UCSD-AML1 (cell line): ENCODE measurements at regions not wholly inside any gene's neighbourhood (a gene's known extent, or its start where the extent isn't known, plus 50 kb on each side); places are given as distances from the start of the nearest gene placed in this dataset.
A peak's percentile ranks its signal among the peaks of the same experiment; 100 is the strongest.

ENCODE experiments used
- DNase-seq: peaks from one replicate; lab custom pipeline; 2025; ENCODE audit not compliant: unreplicated experiment; lab: John Stamatoyannopoulos, UW

DNA sequence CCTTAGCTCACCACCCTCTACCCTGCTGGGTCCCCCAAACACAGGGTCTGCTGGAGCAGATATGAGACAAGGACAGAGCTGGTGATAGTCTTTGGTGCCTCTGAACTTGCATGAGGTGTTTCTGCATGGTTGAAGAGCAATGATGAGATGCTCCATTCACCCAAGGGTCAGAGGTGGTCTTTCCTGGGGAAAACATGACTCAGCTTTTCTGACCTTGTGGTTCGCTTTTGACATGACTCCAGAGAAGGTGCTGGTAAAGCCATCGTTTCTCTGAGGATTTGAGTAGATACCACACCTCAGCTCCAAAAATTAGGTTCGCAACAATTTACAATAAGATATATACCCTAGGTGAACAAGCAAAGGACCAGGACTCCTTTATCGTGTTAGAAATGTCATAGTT, 304.8 kb downstream of the DHX35 start:
- no peak for DNase-seq

DNA sequence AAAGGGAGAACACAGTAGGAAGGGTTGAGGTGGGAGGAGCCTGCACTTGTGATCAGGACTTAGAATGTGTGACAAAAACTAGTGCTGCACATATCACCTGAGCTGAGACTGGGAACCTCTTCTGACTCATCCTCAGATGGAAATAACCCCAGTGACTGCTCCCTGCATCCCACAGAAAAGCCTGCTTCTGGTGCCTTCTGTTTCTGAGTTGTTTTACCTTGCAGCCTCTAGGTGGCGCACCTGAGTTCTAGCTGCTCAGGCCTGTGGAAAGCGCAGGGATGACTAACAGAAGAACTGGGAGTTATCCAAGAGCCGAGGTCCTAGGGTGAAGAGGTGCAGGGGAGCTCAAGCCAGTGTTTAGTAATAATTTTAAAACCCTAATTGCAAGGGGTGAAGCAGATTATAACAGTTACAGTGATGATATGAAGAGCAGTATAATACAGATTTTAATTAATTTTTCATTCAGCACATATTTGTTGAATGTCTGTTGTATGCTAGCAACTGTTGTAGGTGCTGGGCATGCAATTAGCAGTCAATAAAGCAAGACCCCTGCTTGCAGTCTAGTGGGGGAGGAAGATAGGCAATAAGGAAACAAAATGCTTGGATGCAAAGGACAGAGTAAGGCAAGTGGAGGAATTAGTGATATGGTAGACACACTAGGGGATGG, 302.5 kb downstream of the DHX35 start:
- peak; percentile 22 for DNase-seq

DNA sequence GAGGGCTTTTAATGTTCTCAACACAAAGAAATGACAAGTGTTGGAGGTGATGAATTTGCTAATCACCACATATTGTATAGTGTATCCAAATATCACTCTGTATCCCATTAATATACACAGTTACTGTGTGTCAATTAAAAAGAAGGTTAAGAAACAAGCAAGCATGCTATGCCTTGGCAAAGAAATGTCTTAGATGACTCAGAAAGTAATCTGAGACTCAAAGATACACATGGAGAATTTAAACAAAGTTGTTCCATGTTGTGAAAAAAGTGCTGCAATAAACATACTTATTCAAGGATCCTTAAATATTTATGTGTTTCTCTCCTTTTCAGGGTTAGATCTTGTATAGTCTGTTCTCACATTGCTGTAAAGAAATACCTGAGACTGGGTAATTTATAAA, 300.9 kb downstream of the DHX35 start:
- no peak for DNase-seq

DNA sequence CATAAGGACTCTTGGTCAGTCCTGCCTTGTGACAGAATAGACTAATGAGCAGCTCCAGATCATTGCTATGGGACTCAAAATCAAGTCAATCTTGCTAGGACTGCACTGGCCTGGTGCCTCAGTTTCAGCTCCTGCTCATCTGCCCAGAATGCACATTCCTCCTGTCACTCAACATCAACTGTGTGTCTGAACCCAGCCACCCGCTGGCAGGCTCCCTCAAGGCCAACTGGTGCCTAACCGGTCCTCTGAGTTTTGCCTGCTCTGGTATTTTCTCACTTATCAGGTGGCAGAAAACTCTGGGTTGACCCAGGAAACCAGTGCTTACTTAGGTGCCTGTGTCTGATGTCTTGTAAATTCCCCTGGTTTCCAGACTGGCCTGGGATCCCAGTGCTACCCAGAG, 297.7 kb downstream of the DHX35 start:
- no peak for DNase-seq

DNA sequence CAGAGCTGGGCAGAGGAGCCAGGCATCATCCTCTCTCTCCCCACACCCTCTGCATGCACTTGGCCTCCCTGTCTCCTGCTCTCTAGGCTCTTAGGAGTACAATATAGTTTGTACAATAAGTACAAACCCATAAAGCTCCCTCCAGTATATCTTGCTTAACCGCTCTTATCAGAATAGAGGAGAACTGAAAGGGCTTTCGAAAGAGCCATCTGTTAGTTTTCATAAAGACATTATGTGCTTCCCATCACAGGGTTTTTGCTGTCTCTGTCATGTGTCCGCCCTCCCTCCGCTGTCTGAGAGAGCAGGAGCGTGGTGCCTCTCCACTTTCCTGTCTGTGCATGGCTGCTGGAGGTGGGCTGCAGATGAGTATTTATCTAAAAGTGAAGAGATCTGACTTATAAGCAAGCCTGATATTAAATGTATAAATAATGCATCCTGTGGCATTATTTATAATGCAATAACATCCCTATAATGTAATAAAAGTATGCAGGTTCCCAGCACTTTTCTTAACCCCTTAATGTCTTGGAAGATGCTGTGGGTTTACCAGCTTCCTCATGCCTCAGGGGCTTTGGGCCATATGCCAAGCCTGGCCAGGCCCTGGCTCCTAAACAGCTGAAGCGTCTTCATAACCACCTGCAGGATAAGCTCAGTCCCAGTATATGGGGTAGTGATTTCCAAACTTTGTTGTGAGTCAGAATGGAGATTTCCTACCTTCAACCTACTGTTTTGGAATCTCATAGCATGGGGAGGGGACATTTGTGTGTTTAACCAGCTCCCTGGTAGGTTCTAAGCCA, 297.1 kb downstream of the DHX35 start:
- no peak for DNase-seq

DNA sequence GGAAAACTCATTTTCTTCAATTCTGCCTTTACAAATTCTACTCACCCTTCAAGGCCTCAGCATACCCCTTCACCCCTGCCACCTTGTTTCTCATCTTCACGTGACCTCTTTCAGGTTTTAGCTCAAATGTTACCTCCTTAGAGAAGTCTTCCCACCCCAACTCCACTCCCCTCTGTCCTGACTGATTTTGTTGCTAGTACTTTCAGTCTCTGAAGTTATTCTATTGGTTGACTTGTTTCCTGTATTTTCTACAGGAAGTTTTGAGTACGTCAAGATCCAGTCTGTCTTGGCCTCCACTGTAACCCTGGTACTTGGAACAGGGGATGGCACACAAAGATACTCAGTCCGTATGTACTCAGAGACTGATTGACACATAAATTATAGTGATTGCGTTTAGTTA, 296.1 kb downstream of the DHX35 start:
- no peak for DNase-seq

DNA sequence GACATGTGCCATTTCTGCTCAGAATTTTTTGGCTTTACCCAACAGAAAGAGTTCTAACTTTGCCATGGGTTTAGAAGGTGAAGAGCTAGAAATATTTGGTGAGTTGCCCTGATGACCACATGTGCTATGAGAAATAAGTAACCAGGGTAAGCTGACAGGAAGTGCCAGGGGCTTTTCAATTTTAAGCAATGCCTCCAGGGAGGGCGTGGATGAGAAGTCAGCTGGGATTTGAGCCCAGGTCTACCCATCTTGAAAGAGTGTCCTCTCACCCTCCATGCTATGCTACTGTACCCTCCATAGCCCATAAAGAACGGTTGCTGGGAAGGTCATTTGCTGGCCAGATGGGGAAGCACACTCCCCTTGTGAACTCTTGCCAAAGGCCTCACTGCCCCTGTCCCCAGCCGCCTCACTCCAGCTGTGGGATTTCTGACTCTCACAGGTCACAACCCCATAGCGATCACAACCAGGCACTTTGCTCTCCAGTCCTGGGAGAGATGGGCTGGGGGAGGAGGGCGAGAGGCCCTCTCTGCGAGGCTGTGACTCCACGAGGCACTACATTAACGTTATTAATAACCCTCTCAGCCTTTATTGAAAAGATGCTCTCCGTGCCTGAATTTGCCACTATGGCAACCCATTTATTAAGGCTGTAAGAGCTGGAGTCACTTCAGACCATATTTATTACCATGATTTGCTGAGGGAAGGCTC, 291.1 kb downstream of the DHX35 start:
- DNase-seq, result no peak

DNA sequence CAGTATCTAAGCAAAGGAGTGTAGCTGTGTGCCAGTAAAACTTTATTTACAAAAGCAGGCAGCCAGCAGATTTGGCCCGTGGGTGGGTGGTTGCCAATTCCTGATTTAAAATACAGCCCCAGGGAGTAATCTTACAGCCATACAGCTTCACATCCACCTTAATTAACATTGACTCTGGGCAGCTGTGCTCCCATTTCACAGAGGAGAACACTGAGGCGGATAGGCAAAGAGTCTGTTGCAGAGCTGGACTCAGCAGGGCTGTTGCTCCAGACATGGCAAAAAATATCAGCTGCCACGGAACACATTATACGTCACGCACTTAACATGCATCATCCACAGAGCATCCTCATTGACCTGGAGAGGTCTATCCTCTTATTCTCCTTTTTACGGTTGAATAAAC, 289.9 kb downstream of the DHX35 start:
- DNase-seq, result no peak

DNA sequence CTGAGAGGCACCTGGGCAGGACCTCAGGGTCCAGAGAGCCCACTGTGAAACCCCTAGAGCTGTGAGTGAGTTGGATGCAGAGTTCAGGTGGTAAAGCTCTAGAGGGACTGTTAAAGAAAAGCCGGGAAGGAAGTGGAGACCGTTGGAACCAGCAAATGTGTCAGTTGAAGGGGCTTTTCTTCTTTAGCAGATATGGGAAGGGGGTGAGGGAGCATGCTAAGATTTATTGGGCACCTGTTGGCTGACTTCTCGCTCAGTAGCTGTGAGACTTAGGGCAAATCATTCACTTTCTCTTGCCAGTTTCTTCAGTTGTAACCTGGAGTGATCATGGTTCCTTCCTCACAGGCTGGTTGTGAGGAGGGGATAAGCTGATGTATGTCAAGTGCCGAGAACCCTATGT, 287.7 kb downstream of the DHX35 start:
- no peak for DNase-seq

DNA sequence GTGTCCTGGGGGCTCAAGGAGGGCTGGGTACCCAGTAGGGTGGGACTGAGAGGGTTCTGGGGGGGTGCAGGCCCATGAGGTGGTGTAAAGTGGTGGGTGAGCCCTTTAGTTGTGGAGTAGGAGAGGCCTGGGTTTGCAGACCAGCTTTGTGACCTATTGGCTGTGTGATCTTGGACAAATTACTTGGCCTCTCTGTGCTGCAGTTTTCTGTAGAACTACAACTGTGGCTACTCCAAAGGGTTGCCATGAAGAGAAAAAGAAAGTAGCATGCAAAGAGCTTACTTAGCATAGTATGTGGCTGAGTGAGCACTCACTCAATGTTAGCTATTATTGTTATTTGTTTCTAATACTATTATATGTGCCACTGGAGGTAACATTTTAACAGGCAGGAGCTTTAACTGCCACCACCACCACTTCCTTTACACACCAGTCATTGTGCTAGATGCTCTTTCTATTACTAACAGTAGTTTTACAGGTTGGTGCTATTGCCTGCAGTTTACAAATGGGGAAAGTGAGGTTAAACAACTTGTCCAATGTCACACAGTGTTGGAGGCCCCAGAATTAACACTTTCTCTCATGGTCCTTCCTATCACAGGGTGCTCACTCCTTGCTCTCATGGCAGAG, 286.8 kb downstream of the DHX35 start:
- no peak for DNase-seq

DNA sequence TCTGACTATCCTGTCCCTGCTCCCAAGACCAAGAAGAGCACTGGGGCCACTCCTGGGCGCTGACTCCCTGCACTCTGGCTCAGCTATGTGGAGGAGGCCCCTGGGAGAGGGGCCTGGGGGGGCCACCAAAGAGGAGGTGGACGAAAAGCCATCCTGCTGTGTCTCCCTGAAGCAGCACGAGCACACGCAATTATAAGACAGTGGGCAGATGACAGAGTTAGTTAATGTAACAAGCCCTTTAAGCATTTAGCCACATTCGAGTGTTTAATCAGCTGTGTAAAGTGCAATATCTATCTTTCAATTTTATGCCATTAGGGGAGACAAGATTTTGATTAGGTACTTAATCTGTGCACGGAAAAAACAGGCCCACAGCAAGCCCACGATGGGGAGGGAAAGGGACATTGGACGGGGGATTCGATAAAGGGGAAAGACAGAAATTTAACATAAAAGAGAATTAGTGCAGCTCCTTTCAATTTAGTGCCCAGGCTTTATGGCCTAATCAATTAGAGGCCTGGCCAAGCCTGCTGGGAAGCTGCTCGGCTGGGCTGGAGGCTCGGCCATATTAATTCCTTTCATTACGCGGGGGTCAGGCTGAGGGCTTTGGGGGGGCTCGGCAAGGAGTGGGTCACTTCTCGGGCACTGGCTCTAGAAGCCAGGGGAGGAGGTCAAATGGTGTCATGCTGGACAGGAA, 286.2 kb downstream of the DHX35 start:
- DNase-seq, result no peak

DNA sequence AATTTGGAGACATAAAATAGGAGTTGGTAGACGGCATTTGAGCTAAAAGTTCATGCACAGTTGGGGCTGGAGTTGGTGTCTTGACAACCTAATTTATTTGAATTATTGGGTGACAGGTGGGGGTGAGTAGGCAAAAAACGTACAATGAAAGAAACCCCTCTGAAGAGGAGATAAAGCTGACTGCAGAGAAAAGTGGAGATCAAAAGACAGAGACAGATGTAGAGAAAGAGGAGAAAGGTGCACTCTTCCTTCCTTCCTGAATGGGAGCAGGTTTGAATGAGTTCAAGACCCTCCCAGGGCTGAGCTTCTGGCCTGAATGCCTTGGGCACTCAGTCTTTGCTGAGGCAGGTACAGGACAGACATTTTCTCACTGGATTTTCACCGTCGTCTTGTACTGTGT, 284.3 kb downstream of the DHX35 start:
- no peak for DNase-seq

DNA sequence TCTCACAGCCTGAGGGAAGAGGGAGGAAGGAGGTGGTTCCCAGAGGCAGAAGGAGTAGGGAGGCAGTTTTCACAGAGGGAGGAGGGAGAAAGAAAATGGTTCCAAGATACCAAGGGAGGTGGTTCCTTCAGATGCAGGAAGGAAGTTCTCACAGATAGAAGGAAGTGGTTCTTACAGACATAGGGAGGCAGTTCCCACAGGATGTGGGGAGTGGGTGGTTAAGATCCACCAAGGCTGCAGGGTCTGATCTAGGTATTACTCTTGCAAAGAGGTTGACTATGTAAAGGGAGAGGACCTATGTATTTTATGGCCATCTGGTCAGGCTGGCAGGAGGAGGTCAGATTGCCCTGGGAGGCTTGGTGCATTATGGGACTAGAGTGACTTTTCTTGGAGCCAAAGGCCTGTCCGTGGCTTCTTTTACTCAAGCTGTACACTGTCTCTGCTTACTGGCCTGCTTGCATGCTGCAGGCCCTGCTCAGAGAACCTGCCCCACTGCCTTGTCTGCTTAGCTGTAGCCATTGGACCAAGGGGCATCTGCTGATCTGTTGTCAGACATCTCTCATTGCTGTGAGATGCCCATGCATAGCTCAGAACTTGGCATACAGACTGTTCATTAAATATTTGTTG, 283.7 kb downstream of the DHX35 start:
- peak; percentile 28 for DNase-seq

DNA sequence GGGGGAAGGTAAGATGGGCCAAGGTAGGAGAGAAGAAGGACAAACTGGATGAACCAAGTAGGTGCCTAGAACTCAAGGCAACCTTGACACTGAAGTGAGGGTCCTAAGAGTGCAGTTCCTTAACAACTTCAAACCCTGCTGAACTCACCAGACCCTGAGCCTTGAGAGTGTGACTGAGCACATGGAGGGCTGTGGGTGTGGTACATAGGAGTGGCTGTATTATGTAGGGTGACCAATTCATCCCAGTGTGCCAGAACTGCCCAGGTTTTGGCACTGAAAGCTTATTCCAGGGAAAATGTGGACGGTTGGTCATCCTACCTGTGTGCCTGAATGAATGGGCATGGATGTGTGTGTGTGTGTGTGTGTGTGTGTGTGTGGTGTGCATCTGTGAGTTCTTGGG, 281.8 kb downstream of the DHX35 start:
- DNase-seq, result no peak

DNA sequence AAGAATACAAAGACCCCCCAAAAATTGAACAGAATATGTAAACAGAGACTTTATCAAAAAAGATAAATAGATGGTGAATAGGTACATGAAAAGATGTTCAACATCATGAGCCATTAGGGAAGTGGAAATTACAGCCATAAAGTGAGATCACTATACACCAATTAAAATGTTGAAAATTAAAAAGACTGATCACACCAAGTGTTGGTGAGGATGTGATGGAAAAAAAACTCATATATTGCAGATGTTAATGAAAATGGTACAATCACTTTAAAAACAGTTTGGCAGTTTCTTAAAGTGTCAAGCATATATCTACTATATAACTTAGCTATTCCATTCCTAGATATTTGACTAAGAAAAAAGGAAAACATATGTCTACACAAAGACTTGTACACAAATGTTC, 280.5 kb downstream of the DHX35 start:
- no peak for DNase-seq

DNA sequence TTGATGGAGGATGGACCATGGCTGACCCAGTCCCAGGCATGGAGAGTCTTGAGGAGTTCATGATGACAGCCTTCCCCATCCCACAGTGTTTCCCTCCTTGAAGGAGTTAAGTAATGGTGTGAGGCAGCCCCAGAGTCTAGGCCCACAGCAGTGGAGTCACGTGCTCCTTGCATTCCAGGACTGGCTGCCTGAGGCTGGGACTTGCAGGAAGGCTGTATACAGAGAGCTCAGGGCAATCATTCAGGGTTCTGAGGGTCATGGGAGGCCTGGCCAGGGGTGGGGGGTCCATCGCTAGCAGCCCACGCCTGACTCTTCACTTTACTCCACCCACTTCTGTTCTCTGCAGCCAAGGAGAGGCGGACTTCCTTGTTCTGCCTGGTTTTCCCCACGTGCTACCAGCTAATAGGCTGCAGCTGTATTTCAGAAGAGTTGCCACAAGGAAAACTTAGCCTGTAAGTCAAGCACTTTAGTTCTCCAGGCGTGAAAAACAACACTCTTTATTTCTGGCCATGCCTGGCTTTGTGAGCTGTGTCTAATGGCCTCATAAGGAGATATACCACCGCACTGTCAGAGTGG, 272.5 kb downstream of the DHX35 start:
- DNase-seq, result no peak

DNA sequence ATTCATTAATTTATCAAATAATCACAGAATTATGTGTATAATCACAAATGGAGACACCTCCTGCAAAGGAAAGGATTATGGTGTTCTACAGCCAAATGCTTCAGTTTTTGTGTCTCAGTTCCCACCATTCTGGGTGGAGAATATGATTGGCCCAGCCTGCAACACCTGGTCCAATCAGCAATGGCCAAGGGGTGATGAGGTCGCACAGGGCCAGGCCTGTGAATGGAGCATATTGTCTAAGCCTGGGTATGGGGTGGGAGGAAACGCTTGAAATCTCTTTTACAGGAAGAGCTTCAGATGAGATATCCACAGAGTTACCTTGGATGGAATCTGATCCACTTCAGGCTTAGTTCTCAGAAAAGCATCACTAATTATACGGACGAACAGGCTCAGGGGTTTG, 271.6 kb downstream of the DHX35 start:
- DNase-seq, result no peak

DNA sequence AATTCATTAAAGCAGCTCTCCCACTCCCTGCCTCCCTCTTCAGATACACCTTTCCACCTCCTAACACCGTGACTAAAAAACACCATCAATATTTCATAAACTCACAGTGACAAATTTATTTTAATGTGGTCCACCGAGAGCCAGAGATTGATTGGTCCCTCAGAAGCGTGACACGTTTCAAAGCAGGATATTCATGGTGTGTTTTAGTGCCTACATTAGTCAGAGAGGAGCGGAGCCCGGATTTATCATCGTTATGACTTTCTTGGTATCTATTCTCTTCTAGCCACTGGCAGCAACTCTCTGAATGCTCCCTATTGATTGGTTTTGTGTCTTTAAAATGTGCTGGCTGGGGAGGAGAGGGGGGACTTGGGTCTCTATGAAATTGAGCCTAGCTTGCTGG, 265.3 kb downstream of the DHX35 start:
- no peak for DNase-seq

DNA sequence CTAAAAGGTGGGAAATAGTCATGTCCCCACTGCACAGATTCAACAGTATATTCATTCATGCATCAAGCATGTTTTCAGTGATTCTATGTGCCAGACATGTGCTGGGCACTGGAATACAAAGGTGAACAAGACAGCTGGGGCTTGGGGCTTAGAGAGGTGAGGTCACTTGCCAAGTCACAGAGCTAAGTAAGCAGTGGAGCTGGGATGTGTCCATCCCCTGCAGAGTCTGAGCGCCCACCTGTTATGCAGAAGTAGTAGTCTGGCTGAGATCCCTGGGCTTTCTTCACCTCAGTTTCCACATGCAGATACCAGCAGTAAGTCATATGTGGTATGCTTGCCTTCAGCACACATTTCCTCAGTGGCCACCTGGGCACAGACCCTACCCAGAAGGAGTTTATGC, 263.8 kb downstream of the DHX35 start:
- DNase-seq, result no peak

DNA sequence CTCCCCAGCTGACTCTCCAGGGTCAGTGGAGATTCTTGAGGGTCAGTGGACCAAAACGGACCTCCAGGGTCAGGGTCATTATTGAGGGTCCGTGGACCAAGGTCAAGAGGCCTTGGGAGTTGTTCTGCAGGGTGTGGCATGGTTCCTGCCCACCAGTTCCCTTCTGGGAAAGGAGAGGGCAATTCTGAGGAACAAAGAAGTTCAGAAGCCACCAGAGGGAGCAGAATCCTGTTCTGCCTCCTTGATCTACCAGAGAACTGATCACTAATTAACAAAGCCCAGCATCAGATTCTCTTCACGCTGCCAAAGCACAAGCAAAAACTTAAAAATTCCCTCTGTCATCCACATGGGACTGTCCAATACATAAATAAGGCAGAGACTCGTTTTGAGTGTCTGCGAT, 263.4 kb downstream of the DHX35 start:
- no peak for DNase-seq
